ENCODE measurements at regions not wholly inside any gene's neighbourhood (a gene's known extent, or its start where the extent isn't known, plus 50 kb on each side); places are given as distances from the start of the nearest gene placed in this dataset.
"Not testable (repeated sequence)": the region's sequence is repeated elsewhere in the genome, so short reads cannot be mapped to it uniquely, and the experiment has no call there.

GRCh38 chr10:61271127-61271780 is 181.9 kb downstream of the TMEM26 start:
- Histone ChIP-seq H3K4me1 (ENCODE audit: insufficient read depth, low read length) (0 out of 2 replicates have a peak, but pooled peaks cover 5% of the 10 kb centered on the region), H3K9ac (ENCODE audit: low read depth, low read length) (no peak overlapping the region), H3K36me3 (ENCODE audit: insufficient read depth, low read length) (no peaks in the 10 kb centered on the region), H3K9me3 (ENCODE audit: control insufficient read depth, insufficient read depth, low read length) (peaks cover 2% of the 10 kb centered on the region; the same call in 1 of the 2 replicates)

GRCh38 chr10:61263518-61263917 is 189.7 kb downstream of the TMEM26 start:
- no peaks in the 10 kb centered on the region for H3K36me3 ChIP-seq (ENCODE audit: insufficient read depth, low read length)
- no peaks in the 10 kb centered on the region for H3K4me1 ChIP-seq (ENCODE audit: insufficient read depth, low read length)

GRCh38 chr10:61262486-61263261 is 190.5 kb downstream of the TMEM26 start:
- Histone ChIP-seq H3K4me1 (ENCODE audit: insufficient read depth, low read length) (no peaks in the 10 kb centered on the region), H3K36me3 (ENCODE audit: insufficient read depth, low read length) (no peaks in the 10 kb centered on the region), H3K9me3 (ENCODE audit: control insufficient read depth, insufficient read depth, low read length) (no peaks in the 10 kb centered on the region), H3K9ac (ENCODE audit: low read depth, low read length) (no peak overlapping the region)

More at GRCh38 chr10:61263518-61263917, 189.7 kb downstream of the TMEM26 start:
- Histone ChIP-seq H3K9ac (ENCODE audit: low read depth, low read length) (no peak overlapping the region), H3K9me3 (ENCODE audit: control insufficient read depth, insufficient read depth, low read length) (peaks cover 2% of the 10 kb centered on the region; the same call in 1 of the 2 replicates)

- Histone ChIP-seq H3K36me3 (ENCODE audit: insufficient read depth, low read length) (no peaks in the 10 kb centered on the region), H3K9ac (ENCODE audit: low read depth, low read length) (no peak overlapping the region), H3K4me1 (ENCODE audit: insufficient read depth, low read length) (no peaks in the 10 kb centered on the region), H3K9me3 (ENCODE audit: control insufficient read depth, insufficient read depth, low read length) (no peaks in the 10 kb centered on the region; the same call in 1 of the 2 replicates)
Observed at GRCh38 chr10:61257956-61258496, 195.2 kb downstream of the TMEM26 start.

GRCh38 chr10:61257136-61257535 is 196.0 kb downstream of the TMEM26 start:
- Histone ChIP-seq H3K9me3 (ENCODE audit: control insufficient read depth, insufficient read depth, low read length) (no peaks in the 10 kb centered on the region; the same call in 1 of the 2 replicates), H3K9ac (ENCODE audit: low read depth, low read length) (no peak overlapping the region), H3K4me1 (ENCODE audit: insufficient read depth, low read length) (no peaks in the 10 kb centered on the region), H3K36me3 (ENCODE audit: insufficient read depth, low read length) (no peaks in the 10 kb centered on the region)

GRCh38 chr10:61252326-61252725 is 200.9 kb downstream of the TMEM26 start:
- not testable (repeated sequence) for H3K9me3 ChIP-seq (ENCODE audit: control insufficient read depth, insufficient read depth, low read length); H3K4me1 ChIP-seq (ENCODE audit: insufficient read depth, low read length); H3K9ac ChIP-seq (ENCODE audit: low read depth, low read length); H3K36me3 ChIP-seq (ENCODE audit: insufficient read depth, low read length)

- no peaks in the 10 kb centered on the region for H3K36me3 ChIP-seq (ENCODE audit: insufficient read depth, low read length)
- H3K9ac ChIP-seq (ENCODE audit: low read depth, low read length), result no peak overlapping the region
- H3K9me3 ChIP-seq (ENCODE audit: control insufficient read depth, insufficient read depth, low read length), result no peaks in the 10 kb centered on the region; the same call in 1 of the 2 replicates
- H3K4me1 ChIP-seq (ENCODE audit: insufficient read depth, low read length), result no peaks in the 10 kb centered on the region
Observed at GRCh38 chr10:61251089-61251488, 202.1 kb downstream of the TMEM26 start.

- Histone ChIP-seq H3K9ac (ENCODE audit: low read depth, low read length) (no peak overlapping the region), H3K36me3 (ENCODE audit: insufficient read depth, low read length) (no peaks in the 10 kb centered on the region), H3K9me3 (ENCODE audit: control insufficient read depth, insufficient read depth, low read length) (no peaks in the 10 kb centered on the region; the same call in 1 of the 2 replicates), H3K4me1 (ENCODE audit: insufficient read depth, low read length) (no peaks in the 10 kb centered on the region)
Observed at GRCh38 chr10:61250131-61250530, 203.1 kb downstream of the TMEM26 start.

- Histone ChIP-seq H3K36me3 (ENCODE audit: insufficient read depth, low read length) (no peaks in the 10 kb centered on the region), H3K9ac (ENCODE audit: low read depth, low read length) (no peak overlapping the region), H3K4me1 (ENCODE audit: insufficient read depth, low read length) (no peaks in the 10 kb centered on the region), H3K9me3 (ENCODE audit: control insufficient read depth, insufficient read depth, low read length) (no peaks in the 10 kb centered on the region)
Observed at GRCh38 chr10:61248013-61248412, 205.2 kb downstream of the TMEM26 start.

- Histone ChIP-seq H3K9me3 (ENCODE audit: control insufficient read depth, insufficient read depth, low read length) (no peaks in the 10 kb centered on the region), H3K9ac (ENCODE audit: low read depth, low read length) (no peak overlapping the region), H3K4me1 (ENCODE audit: insufficient read depth, low read length) (no peaks in the 10 kb centered on the region), H3K36me3 (ENCODE audit: insufficient read depth, low read length) (no peaks in the 10 kb centered on the region)
Observed at GRCh38 chr10:61244261-61244775, 208.9 kb downstream of the TMEM26 start.

- no peak overlapping the region for H3K9ac ChIP-seq (ENCODE audit: low read depth, low read length)
- H3K9me3 ChIP-seq (ENCODE audit: control insufficient read depth, insufficient read depth, low read length), result peaks cover 4% of the 10 kb centered on the region; the same call in 1 of the 2 replicates
- no peaks in the 10 kb centered on the region for H3K36me3 ChIP-seq (ENCODE audit: insufficient read depth, low read length)
- H3K4me1 ChIP-seq (ENCODE audit: insufficient read depth, low read length), result no peaks in the 10 kb centered on the region
Observed at GRCh38 chr10:61232780-61233179, 220.4 kb downstream of the TMEM26 start.

GRCh38 chr10:61225939-61226338 is 227.2 kb downstream of the TMEM26 start:
- Histone ChIP-seq H3K36me3 (ENCODE audit: insufficient read depth, low read length) (no peaks in the 10 kb centered on the region), H3K9me3 (ENCODE audit: control insufficient read depth, insufficient read depth, low read length) (no peaks in the 10 kb centered on the region), H3K4me1 (ENCODE audit: insufficient read depth, low read length) (no peaks in the 10 kb centered on the region), H3K9ac (ENCODE audit: low read depth, low read length) (no peak overlapping the region)

- Histone ChIP-seq H3K9ac (ENCODE audit: low read depth, low read length) (no peak overlapping the region), H3K9me3 (ENCODE audit: control insufficient read depth, insufficient read depth, low read length) (no peaks in the 10 kb centered on the region), H3K36me3 (ENCODE audit: insufficient read depth, low read length) (no peaks in the 10 kb centered on the region), H3K4me1 (ENCODE audit: insufficient read depth, low read length) (no peaks in the 10 kb centered on the region)
Observed at GRCh38 chr10:61223576-61223975, 229.6 kb downstream of the TMEM26 start.

GRCh38 chr10:61219696-61220095 is 233.5 kb downstream of the TMEM26 start:
- H3K4me1 ChIP-seq (ENCODE audit: insufficient read depth, low read length), result no peaks in the 10 kb centered on the region
- H3K36me3 ChIP-seq (ENCODE audit: insufficient read depth, low read length), result no peaks in the 10 kb centered on the region

More at GRCh38 chr10:61219696-61220095, 233.5 kb downstream of the TMEM26 start:
- Histone ChIP-seq H3K9me3 (ENCODE audit: control insufficient read depth, insufficient read depth, low read length) (no peaks in the 10 kb centered on the region), H3K9ac (ENCODE audit: low read depth, low read length) (no peak overlapping the region)
